GM10248 (cell line): ENCODE measurements at regions not wholly inside any gene's neighbourhood (a gene's known extent, or its start where the extent isn't known, plus 50 kb on each side); places are given as distances from the start of the nearest gene placed in this dataset.

Source experiments
- CTCF ChIA-PET: fragments of 300-600 bp; sonication (Branson Sonifier 250); formaldehyde crosslinking; extraction: SDS; loops from one replicate; lab custom pipeline; 2021; ENCODE audit warnings: antibody characterized with exemption; lab: Yijun Ruan, JAX
- POLR2A ChIA-PET: fragments of 350-650 bp; sonication (Branson Sonifier 250); formaldehyde crosslinking; extraction: SDS; loops from one replicate; lab custom pipeline; 2020; ENCODE audit warnings: antibody characterized with exemption; lab: Yijun Ruan, JAX
- DNase-seq: peaks from one replicate; pipeline ENCODE4 v3.0.0; 2012; ENCODE audit errors: extremely low spot score
- TF ChIP-seq, protein P1 (sequence below): IDR thresholded peaks from 2 replicates; pipeline ENCODE4 v1.5.1; 2012; ENCODE audit warnings: mild to moderate bottlenecking, low read depth; ENCODE audit errors: extremely low read depth, missing control alignments, control extremely low read depth

DNA sequence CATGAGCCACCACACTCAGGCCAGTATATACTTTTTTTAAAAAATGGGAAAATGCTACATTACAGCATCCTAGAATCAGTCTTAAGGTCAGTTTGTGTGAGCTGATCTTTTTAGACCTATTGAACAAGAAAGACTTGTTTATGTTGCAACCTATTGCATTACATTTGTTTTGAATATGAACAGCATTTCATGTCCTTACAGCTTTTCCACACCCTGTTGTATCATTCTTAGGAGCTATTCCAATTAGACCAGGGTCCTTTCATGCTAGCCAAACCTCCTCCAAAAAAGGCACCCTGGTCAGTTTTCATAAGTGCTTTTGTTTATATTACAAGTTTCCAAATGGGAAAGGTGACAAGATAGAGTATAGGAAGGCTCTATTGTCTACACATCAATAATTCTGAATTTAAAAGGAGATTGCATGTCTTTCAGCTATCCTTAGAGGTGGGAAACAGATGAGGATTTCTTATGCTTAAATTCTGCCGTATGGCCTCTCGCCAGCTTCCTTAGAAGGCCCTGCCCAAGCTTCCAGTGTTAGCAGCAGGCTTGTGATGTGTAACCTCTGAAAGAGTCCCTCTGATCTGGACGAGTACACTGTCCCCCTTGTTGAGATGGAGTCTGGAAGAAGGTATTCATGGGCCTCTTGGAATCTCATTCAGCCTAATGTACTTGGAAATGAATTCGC, 171.9 kb downstream of the OTUD1 start:
- DNase-seq: no peak
- POLR2A ChIA-PET: no interaction called here
- TF ChIP-seq, protein P1, sequence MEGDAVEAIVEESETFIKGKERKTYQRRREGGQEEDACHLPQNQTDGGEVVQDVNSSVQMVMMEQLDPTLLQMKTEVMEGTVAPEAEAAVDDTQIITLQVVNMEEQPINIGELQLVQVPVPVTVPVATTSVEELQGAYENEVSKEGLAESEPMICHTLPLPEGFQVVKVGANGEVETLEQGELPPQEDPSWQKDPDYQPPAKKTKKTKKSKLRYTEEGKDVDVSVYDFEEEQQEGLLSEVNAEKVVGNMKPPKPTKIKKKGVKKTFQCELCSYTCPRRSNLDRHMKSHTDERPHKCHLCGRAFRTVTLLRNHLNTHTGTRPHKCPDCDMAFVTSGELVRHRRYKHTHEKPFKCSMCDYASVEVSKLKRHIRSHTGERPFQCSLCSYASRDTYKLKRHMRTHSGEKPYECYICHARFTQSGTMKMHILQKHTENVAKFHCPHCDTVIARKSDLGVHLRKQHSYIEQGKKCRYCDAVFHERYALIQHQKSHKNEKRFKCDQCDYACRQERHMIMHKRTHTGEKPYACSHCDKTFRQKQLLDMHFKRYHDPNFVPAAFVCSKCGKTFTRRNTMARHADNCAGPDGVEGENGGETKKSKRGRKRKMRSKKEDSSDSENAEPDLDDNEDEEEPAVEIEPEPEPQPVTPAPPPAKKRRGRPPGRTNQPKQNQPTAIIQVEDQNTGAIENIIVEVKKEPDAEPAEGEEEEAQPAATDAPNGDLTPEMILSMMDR: no peak
- CTCF ChIA-PET: interaction anchor here (2.6 kb wide), 1 partner anchor 10 kb away, joined by 8 read pairs; no protein-coding TSS in a partner anchor

DNA sequence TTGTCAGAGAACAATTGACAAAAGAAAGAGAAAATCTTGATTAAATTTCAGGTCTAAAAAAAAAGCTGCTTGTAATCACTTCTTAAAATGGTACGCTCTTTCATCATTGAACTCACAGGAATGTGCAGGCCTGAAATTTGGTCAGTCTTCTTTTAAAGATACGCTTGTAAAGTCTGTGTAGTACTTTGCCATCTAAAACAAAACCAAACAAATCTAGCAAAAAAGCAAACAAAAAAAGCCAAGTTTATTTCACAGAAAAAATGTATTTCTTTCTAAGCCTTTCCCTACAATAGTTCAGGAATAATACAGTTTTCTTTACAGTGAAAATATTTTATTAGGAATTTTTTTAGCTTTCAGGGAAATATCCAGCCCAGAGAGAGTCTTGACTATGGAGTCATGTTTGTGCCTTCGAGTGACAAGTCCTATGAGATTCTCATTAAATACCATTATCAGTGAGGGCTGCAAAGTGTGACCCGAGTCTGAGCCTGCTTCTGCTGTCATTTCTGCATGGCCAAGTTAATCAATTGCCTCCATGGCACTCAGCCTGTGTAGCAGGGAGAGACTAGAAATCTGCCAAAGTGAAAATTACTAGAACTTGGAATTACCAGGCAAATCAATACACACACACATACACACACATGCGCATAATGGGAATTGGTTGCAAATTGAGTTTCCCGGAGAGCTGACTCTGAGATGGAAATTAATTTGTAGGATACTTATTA, 172.6 kb downstream of the OTUD1 start:
- POLR2A ChIA-PET: no interaction called here
- CTCF ChIA-PET: interaction anchor here (2.6 kb wide), 1 partner anchor 9 kb away, joined by 8 read pairs; no protein-coding TSS in a partner anchor
- TF ChIP-seq, protein P1: no peak

DNA sequence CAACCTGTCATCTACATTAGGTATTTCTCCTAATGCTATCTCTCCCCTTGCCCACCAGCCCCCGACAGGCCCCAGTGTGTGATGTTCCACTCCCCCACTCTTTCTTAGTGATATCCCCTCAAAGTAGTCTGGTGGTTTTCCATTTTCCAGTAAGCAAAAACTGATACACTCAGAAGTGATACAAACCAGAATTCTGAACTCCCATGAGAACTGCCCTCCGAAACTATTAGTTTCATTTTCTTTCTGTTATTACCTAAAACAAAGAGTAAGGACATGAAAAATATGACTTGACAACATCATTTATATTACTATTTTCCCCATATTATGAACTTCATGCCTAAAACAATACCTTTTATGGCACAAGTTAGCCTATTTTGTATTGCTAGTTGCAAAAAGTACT, 175.0 kb downstream of the OTUD1 start:
- POLR2A ChIA-PET: no interaction called here
- CTCF ChIA-PET: interaction anchor here (2.1 kb wide), 1 partner anchor 10 kb away, joined by 6 read pairs; no protein-coding TSS in a partner anchor
- no peak for DNase-seq
- TF ChIP-seq, protein P1: no peak

More for the DNA sequence above, 172.6 kb downstream of the OTUD1 start:
- DNase-seq: no peak

DNA sequence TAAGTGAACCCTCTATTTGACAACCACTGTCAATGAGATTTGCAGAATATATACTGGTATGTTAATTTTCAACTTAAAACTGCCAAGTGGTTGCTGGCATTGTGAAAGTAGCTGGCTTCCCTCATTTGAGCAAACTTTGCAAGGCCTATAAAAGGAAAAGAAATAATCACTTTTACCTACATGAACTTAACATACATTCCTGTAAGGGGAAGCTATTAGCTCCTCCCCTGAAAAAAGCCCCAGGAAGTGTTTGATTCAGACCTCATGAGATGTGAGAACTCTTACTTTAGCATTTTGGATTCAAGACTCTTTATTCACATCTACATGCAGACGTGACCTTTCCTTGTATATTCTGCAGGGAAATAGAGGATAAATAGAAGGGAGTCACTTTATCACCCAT, 175.6 kb downstream of the OTUD1 start:
- POLR2A ChIA-PET: no interaction called here
- DNase-seq: no peak
- TF ChIP-seq, protein P1: no peak
- CTCF ChIA-PET: interaction anchor here (2.1 kb wide), 1 partner anchor 10 kb away, joined by 6 read pairs; no protein-coding TSS in a partner anchor

DNA sequence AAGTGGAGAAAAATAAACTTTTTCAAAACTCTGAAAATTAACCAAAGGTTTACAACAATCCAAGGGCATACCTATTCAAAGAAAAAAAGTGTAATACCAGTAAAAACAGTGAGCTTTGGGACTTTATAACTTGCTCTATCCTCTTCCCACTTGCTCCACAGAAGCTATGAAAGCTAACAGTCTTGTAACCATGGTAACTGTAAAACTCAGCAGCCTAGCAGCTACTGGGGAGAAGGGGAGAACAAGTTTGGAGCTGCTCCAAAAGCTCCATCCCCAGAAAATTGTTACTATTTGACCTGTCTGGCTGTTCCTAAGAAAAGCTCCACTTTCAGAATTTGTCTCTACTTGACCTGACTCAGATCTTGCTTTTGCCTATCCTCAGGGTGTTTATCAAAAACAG, 191.5 kb downstream of the OTUD1 start:
- TF ChIP-seq, protein P1: no peak

DNA sequence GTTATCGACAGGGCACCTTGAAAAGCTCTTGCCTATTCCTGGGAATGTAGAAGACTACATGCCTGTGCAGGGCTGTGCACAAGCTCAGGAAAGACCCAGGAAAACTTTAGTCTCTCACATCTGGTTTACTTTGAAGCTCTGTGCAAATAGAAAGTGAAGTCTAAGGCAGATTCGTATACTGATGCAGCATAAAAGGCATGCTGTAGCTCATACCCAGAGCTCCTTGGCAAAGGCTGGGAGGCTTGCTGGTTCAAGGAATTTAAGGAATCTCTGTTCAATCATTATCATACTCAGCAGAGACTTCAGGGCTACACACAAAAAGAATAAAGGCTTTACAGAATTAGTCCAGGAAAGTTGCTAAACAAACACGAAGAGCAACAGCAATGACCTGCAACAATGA, 192.0 kb downstream of the OTUD1 start:
- POLR2A ChIA-PET: no interaction called here
- TF ChIP-seq, protein P1: no peak
- DNase-seq: no peak
- CTCF ChIA-PET: interaction anchor here (1.6 kb wide), 1 partner anchor 32 kb away, joined by 3 read pairs; no protein-coding TSS in a partner anchor

More for the DNA sequence above, 191.5 kb downstream of the OTUD1 start:
- POLR2A ChIA-PET: no interaction called here
- CTCF ChIA-PET: interaction anchor here (1.0 to 1.6 kb wide), 3 partner anchors 9 to 33 kb away, joined by 3 to 4 read pairs (median 3); no protein-coding TSS in a partner anchor
- no peak for DNase-seq
